Globus pallidus (tissue), 1 donor: ENCODE measurements at regions not wholly inside any gene's neighbourhood (a gene's known extent, or its start where the extent isn't known, plus 50 kb on each side); places are given as distances from the start of the nearest gene placed in this dataset.
A peak's percentile ranks its signal among the peaks of the same experiment; 100 is the strongest.

ENCODE experiments used
- DNase-seq: peaks from one replicate; pipeline ENCODE4 v3.0.0-alpha.2; 2015; ENCODE audit warnings: low spot score

GRCh38 chr7:17176371-17177032 lies 122.0 kb upstream of the AHR start:
- no peak for DNase-seq

DNA sequence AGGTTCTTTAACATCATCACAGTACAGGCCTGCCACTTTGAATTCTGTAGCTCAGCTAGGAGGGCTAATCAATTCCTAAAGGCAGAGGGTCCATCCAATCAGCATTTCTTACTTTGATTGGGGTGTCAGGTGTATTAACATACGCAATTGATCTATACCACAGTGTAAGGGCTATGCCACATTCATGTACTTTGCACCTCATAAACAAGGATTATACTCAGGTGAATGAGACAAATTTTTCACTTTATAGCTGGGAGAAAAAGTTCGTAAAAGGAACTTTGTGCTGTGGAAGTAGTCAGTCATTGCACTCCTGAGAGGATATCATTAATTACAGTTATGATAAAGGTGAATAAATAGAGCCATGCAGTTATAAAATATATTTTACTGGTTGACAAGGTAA lies 119.9 kb upstream of the AHR start:
- DNase-seq: no peak

DNA sequence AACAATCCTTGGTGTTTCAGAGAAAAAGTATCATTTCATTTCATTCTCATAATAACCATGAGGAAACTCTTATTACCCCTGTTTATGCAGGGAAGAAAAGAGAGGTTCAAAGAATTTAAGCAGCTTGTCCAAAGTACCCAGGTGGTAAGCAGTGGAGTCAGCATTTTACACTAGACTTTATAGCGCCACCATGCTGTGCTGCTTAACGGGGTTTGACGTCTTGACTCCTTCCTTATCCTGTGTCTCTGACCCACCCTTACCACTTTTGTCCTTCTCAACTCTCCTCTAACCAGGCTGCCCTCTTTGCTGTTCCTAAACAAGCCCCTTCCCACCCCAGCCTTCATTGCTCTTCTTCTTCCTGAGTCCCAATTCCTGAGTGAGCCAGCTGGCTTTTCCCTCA lies 117.0 kb upstream of the AHR start:
- no peak for DNase-seq

- DNase-seq: no peak
Measured at GRCh38 chr7:17183630-17184328, 114.7 kb upstream of the AHR start.

- no peak for DNase-seq
Measured at GRCh38 chr7:17184805-17185689, 113.4 kb upstream of the AHR start.

DNA sequence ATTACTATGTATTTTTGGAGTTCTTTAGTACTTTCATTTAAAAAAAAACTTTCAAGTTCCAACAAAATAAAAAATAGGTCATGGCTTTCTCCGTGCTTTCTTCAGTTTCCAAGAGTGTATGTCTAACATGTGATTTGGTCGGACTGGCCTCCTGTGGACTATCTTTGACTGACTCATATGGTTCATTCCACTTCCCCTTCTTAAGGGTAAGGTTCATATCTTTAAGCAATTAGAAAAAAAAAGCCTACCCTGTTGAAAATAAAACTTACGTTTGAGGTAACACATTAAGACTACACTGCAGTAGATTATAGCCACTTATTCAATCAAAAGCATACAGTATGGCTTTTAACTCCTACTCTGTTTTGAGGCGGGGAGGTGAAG lies 112.8 kb upstream of the AHR start:
- DNase-seq: peak; percentile 20

GRCh38 chr7:17186745-17187530 lies 111.5 kb upstream of the AHR start:
- DNase-seq: no peak

GRCh38 chr7:17194656-17195055 lies 103.8 kb upstream of the AHR start:
- no peak for DNase-seq

DNA sequence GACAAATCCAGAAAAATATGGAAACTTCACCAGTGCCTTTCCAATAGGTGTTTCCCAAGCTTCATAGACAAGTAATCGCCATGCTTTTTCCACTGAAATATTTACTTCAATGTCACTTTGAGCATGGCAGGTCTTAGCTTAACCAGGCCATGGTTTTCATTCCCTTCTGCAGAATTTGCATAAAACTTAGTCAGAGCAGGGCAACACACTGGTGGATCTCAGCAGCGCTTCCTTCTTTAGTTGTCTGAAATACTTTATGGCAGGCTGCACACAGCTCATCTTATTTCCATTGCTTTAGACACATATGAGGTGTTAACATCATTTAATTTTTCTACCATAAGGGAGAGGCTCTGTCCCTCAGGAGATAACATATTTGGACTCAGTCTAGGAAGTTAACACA lies 102.9 kb upstream of the AHR start:
- no peak for DNase-seq

GRCh38 chr7:17205910-17206309 lies 92.5 kb upstream of the AHR start:
- no peak for DNase-seq

DNA sequence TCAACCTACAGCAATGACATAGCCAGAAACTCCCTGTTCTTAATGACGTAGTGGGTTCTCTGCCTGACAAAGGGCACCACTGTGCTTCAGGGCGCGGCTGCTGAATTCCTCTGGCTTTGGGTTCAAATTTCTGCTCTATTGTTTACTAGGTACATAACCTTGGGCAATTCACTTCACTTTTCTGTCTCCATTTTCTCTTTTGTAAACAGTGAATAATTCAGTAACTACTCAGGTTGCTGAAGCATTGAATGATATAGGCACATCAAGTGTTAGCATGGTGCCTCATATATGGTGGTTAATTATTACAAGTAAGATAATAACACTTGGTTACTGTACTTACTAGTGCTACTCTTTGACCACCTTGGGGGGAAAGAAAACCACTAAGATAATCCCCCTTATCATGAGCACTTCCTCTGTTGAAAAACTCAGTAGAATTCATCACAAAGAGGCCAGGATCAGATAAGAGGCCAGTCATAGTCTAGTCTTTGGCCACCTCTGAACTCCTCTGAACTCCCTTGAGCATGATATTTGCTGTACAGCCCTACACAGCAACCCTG lies 92.0 kb upstream of the AHR start:
- DNase-seq: no peak

DNA sequence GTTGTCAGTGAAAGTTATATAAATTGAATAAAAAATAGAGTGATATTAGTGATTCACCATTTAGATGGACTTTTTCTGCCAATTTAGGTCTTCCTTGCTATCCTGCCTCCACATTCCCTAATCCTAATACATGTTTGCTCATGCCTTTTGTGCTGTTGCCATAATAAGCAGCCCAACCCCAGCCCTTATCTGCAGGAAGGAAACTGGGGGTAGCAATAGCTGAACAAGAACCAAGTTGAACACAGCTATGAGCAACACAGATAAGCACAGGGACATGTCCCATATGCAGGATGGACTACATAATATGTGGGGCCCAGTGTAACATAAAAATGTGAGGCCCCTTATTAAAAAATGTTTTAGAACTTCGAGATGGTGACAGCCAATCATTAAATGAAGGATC lies 91.2 kb upstream of the AHR start:
- no peak for DNase-seq

GRCh38 chr7:17209101-17209500 lies 89.4 kb upstream of the AHR start:
- no peak for DNase-seq

- no peak for DNase-seq
Measured at GRCh38 chr7:17211307-17211836, 87.1 kb upstream of the AHR start.

- no peak for DNase-seq
Measured at GRCh38 chr7:17212188-17212587, 86.3 kb upstream of the AHR start.

- DNase-seq: no peak
Measured at GRCh38 chr7:17227766-17228490, 70.5 kb upstream of the AHR start.

- DNase-seq: no peak
Measured at GRCh38 chr7:17229228-17229627, 69.2 kb upstream of the AHR start.

GRCh38 chr7:17230099-17230807 lies 68.2 kb upstream of the AHR start:
- no peak for DNase-seq

GRCh38 chr7:17233603-17234002 lies 64.8 kb upstream of the AHR start:
- DNase-seq: no peak

GRCh38 chr7:17234030-17234397 lies 64.4 kb upstream of the AHR start:
- no peak for DNase-seq
